HCT116 (cell line): ENCODE measurements at regions not wholly inside any gene's neighbourhood (a gene's known extent, or its start where the extent isn't known, plus 50 kb on each side); places are given as distances from the start of the nearest gene placed in this dataset.

ENCODE experiments used
- ATAC-seq: fragments of 200-7000 bp; cut with Tn5 transposase; 2 replicates; pipeline ENCODE4 v1.9.1; 2020; ENCODE audit warnings: mild to moderate bottlenecking, moderate library complexity
- BruUV-seq: library from RNA; stranded (reverse); fragments of 400-500 nt; replicated peaks from 2 replicates; lab custom pipeline; 2021; lab: Mats Ljungman, UMichigan
- CTCF ChIA-PET: fragments of 300-600 bp; sonication (Branson Sonifier 250); formaldehyde crosslinking; loops from one replicate; lab custom pipeline; 2021; ENCODE audit warnings: antibody characterized with exemption; lab: Charles Lee
- POLR2A ChIA-PET: fragments of 300-600, 350-600 bp; sonication (Branson Sonifier 250); formaldehyde crosslinking; loops from one replicate; lab custom pipeline; 2021; ENCODE audit warnings: antibody characterized with exemption; lab: Charles Lee
- RAD21 ChIA-PET, 2 experiments: fragments of 300-600 bp; sonication (Branson Sonifier 250); formaldehyde crosslinking; loops; one replicate each; lab custom pipeline; 2023; ENCODE audit warnings: low total read pairs in 2 of 2; ENCODE audit not compliant: uncharacterized antibody in 2 of 2, unreplicated experiment in 2 of 2, low non-redundant PET in 1 of 2; lab: Charles Lee
- DNase-seq: peaks from one replicate; pipeline ENCODE4 v3.0.0-alpha.2; 2010; ENCODE audit warnings: low read depth, low spot score
- H2AFZ ChIP-seq: fragments of 200-600 bp; shearing (Covaris generic), sonication (generic); 2 replicates; pipeline ENCODE4 v1.6.1; 2017; ENCODE audit warnings: low read depth, mixed run types, mixed read lengths, antibody characterized with exemption, low read length; ENCODE audit not compliant: poor library complexity, severe bottlenecking
- H3K27ac ChIP-seq: 2 replicates; pipeline ENCODE4 v1.5.1; 2012; ENCODE audit warnings: low read depth, low read length
- H3K27me3 ChIP-seq: fragments of 200-600 bp; sonication (generic); 2 replicates; pipeline ENCODE4 v1.6.1; 2016; ENCODE audit warnings: mixed run types, low read length, mixed read lengths; ENCODE audit not compliant: insufficient read depth
- H3K36me3 ChIP-seq, 2 experiments: fragments of 200-500 bp in 1 of 2; fragments of 200-600 bp in 1 of 2; sonication (Bioruptor generic) in 1 of 2; sonication (generic) in 1 of 2; 2 replicates each; pipeline versions ENCODE4 v1.5.1 to v1.6.1; 2014 to 2016; ENCODE audit warnings: low read length in 2 of 2, inconsistent platforms in 1 of 2, mixed read lengths in 1 of 2, mixed run types in 1 of 2; ENCODE audit not compliant: insufficient read depth in 2 of 2, control insufficient read depth in 1 of 2
- H3K4me1 ChIP-seq, 2 experiments: fragments of 200-600 bp in 1 of 2; sonication (generic) in 1 of 2; 2 replicates each; pipeline versions ENCODE4 v1.5.1 to v1.6.1; 2012 to 2017; ENCODE audit warnings: low read length in 2 of 2, inconsistent platforms in 1 of 2, mild to moderate bottlenecking in 1 of 2, mixed read lengths in 1 of 2, mixed run types in 1 of 2, moderate library complexity in 1 of 2; ENCODE audit not compliant: insufficient read depth in 2 of 2, control insufficient read depth in 1 of 2
- H3K4me2 ChIP-seq: fragments of 200-600 bp; sonication (generic); 2 replicates; pipeline ENCODE4 v1.6.1; 2017; ENCODE audit warnings: mixed run types, low read length, mixed read lengths
- H3K4me3 ChIP-seq, 2 experiments: fragments of 200-600 bp in 1 of 2; sonication (generic) in 1 of 2; replicated peaks in 1 of 2; 2 replicates each; pipeline ENCODE4 v1.5.1; 2011 to 2016; ENCODE audit warnings: low read length in 2 of 2, control low read depth in 1 of 2, low read depth in 1 of 2, mild to moderate bottlenecking in 1 of 2, mixed read lengths in 1 of 2, mixed run types in 1 of 2
- H3K79me2 ChIP-seq: fragments of 200-600 bp; sonication (generic); 2 replicates; pipeline ENCODE4 v1.6.1; 2017; ENCODE audit warnings: mild to moderate bottlenecking, mixed run types, low read length, moderate library complexity, mixed read lengths; ENCODE audit not compliant: insufficient read depth
- H3K9ac ChIP-seq: fragments of 200-600 bp; sonication (generic); 2 replicates; pipeline ENCODE4 v1.6.1; 2016; ENCODE audit warnings: low read length, mixed read lengths
- H3K9me2 ChIP-seq: fragments of 200-600 bp; sonication (generic), shearing (Covaris generic); 2 replicates; pipeline ENCODE4 v1.6.1; 2017; ENCODE audit warnings: mixed run types, mild to moderate bottlenecking, moderate library complexity; ENCODE audit not compliant: insufficient read depth
- H3K9me3 ChIP-seq, 2 experiments: fragments of 200-500 bp in 1 of 2; fragments of 200-600 bp in 1 of 2; sonication (Bioruptor generic) in 1 of 2; sonication (generic) in 1 of 2; 2 replicates each; pipeline ENCODE4 v1.6.1; 2014 to 2017; ENCODE audit warnings: low read length in 2 of 2, mixed read lengths in 2 of 2, inconsistent platforms in 1 of 2, low read depth in 1 of 2, mild to moderate bottlenecking in 1 of 2, mixed run types in 1 of 2, moderate library complexity in 1 of 2; ENCODE audit not compliant: control insufficient read depth in 1 of 2, insufficient read depth in 1 of 2
- H4K20me1 ChIP-seq: fragments of 200-600 bp; sonication (generic), shearing (Covaris generic); 2 replicates; pipeline ENCODE4 v1.6.1; 2017; ENCODE audit warnings: mixed run types, mild to moderate bottlenecking, moderate library complexity; ENCODE audit not compliant: insufficient read depth
- TCF7L2 ChIP-seq: IDR thresholded peaks from 2 replicates; pipeline ENCODE4 v1.7.0; 2011; ENCODE audit warnings: borderline replicate concordance, inconsistent platforms; ENCODE audit not compliant: insufficient read depth, insufficient read length; ENCODE audit errors: extremely low read depth
- intact Hi-C: fragments of 100-400 bp; cut with micrococcal nuclease; formaldehyde crosslinking; loops from 2 replicates; pipeline ENCODE4 v1.10.0; 2022
- TF ChIP-seq, protein P1 (sequence below): IDR thresholded peaks from 2 replicates; pipeline ENCODE4 v1.6.1; 2012; ENCODE audit warnings: low read depth

DNA sequence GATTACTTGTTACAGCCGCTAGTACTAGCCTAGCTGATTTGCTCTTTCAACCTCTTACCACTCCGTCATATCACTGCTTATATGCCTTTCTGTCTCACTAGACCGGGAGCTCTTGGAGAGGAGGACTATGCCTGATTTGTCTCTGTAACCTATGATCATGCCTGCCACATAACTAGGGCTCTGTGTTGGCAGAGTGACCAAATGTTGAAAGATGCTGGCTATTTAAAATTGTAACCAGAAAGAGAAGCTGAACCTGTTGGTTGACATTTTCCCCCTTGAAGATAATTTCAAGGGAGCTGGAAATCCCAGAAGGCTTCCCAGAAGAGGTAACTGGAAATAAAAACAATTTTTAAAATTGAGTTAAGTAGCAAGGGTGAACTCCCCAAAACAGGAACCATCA is 124.1 kb upstream of the MYCN start:
- H3K36me3 ChIP-seq: no peaks in the 10 kb centered on the region
- POLR2A ChIA-PET: no interaction called here
- H3K4me1 ChIP-seq: peaks cover 3 to 6% of the 10 kb centered on the region in 2 experiments; a peak in 2 of 4 replicates
- no peak for TF ChIP-seq TCF7L2
- H3K4me3 ChIP-seq: no peak overlapping the region
- no peak overlapping the region for H3K27ac ChIP-seq
- no peak overlapping the region for H2AFZ ChIP-seq
- ATAC-seq: no peak
- no peaks in the 10 kb centered on the region for H4K20me1 ChIP-seq
- H3K9ac ChIP-seq: no peak overlapping the region
- CTCF ChIA-PET: no interaction called here
- no peak overlapping the region for H3K4me2 ChIP-seq
- no TSS peak for BruUV-seq
- H3K9me2 ChIP-seq: no peaks in the 10 kb centered on the region
- no peaks in the 10 kb centered on the region for H3K9me3 ChIP-seq
- peaks cover 2% of the 10 kb centered on the region; the same call in 1 of the 2 replicates for H3K27me3 ChIP-seq
- intact Hi-C loops: no loop called here
- RAD21 ChIA-PET: no interaction called here
- no peaks in the 10 kb centered on the region for H3K79me2 ChIP-seq
- DNase-seq: no peak

DNA sequence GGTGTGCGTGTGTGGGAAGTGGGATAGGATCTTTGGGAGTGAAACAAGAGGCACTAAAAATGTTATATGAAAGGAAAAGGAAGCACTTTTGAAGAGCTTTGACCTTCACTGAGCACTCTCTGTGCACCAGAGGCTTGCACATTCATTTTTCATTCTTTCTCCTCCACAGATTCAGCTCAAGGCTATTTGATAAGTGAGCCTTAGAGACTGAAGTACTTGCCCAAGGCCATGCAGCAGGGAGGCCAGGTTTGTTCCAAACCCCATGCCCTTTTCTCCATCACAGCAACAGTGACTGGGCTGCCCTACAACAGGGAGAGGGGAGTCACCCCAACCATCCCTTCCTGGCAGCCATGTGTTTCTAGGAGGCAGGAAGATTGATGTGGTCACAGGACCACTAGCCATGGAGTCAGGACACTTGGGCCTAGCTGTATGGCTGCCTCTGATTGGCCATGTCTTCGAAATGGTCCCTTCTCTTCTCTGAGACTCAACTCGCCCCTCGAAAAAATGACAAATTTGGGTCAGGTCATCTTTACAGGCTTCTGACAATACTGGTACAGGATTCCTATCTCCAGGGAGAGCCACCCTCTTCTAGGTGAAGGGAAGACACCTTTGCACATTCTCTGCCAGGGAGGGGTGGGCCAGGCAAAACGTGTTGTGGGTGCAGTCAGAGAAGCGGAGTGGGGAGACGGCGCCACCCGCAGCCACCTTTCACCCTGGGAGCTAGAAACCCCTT is 123.5 kb upstream of the MYCN start:
- no peak for DNase-seq
- CTCF ChIA-PET: no interaction called here
- Histone ChIP-seq H2AFZ (no peak overlapping the region), H3K27ac (no peak overlapping the region), H3K79me2 (no peaks in the 10 kb centered on the region), H3K4me3 (no peak overlapping the region), H3K4me2 (no peak overlapping the region)
- no peak for ATAC-seq
- TF ChIP-seq, protein P1, sequence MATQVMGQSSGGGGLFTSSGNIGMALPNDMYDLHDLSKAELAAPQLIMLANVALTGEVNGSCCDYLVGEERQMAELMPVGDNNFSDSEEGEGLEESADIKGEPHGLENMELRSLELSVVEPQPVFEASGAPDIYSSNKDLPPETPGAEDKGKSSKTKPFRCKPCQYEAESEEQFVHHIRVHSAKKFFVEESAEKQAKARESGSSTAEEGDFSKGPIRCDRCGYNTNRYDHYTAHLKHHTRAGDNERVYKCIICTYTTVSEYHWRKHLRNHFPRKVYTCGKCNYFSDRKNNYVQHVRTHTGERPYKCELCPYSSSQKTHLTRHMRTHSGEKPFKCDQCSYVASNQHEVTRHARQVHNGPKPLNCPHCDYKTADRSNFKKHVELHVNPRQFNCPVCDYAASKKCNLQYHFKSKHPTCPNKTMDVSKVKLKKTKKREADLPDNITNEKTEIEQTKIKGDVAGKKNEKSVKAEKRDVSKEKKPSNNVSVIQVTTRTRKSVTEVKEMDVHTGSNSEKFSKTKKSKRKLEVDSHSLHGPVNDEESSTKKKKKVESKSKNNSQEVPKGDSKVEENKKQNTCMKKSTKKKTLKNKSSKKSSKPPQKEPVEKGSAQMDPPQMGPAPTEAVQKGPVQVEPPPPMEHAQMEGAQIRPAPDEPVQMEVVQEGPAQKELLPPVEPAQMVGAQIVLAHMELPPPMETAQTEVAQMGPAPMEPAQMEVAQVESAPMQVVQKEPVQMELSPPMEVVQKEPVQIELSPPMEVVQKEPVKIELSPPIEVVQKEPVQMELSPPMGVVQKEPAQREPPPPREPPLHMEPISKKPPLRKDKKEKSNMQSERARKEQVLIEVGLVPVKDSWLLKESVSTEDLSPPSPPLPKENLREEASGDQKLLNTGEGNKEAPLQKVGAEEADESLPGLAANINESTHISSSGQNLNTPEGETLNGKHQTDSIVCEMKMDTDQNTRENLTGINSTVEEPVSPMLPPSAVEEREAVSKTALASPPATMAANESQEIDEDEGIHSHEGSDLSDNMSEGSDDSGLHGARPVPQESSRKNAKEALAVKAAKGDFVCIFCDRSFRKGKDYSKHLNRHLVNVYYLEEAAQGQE: no peak
- TF ChIP-seq, all 23 proteins: peak for 0
- Histone ChIP-seq H3K9me2 (no peaks in the 10 kb centered on the region), H3K9ac (no peak overlapping the region), H4K20me1 (no peaks in the 10 kb centered on the region), H3K9me3 (no peaks in the 10 kb centered on the region), H3K4me1 (peaks cover 3 to 6% of the 10 kb centered on the region in 2 experiments; a peak in 2 of 4 replicates), H3K27me3 (peaks cover 2% of the 10 kb centered on the region; the same call in 1 of the 2 replicates), H3K36me3 (no peaks in the 10 kb centered on the region)
- no TSS peak for BruUV-seq
- ChIA-PET RAD21 (no interaction called here), POLR2A (no interaction called here)
- intact Hi-C loops: no loop called here
